IMR-90 (cell line): ENCODE measurements at regions not wholly inside any gene's neighbourhood (a gene's known extent, or its start where the extent isn't known, plus 50 kb on each side); places are given as distances from the start of the nearest gene placed in this dataset.

ENCODE experiments used
- ATAC-seq: fragments of 200-7000 bp; cut with Tn5 transposase; 2 replicates; pipeline ENCODE4 v1.9.1; 2020; ENCODE audit warnings: low read depth, mild to moderate bottlenecking, moderate library complexity
- BruUV-seq: library from RNA; stranded (reverse); fragments of 400-500 nt; replicated peaks from 2 replicates; lab custom pipeline; 2021; lab: Mats Ljungman, UMichigan
- CTCF ChIA-PET: fragments of 300-600 bp; formaldehyde crosslinking; extraction: SDS; loops from one replicate; lab custom pipeline; 2021; ENCODE audit warnings: antibody characterized with exemption; lab: Yijun Ruan, JAX
- POLR2A ChIA-PET: fragments of 300-600 bp; sonication (Branson Sonifier 250); formaldehyde crosslinking; loops from one replicate; lab custom pipeline; 2022; ENCODE audit warnings: antibody characterized with exemption; ENCODE audit not compliant: unreplicated experiment; lab: Charles Lee
- DNase-seq: peaks from one replicate; pipeline ENCODE4 v3.0.0; 2013
- H2AFZ ChIP-seq: replicated peaks from 2 replicates; pipeline ENCODE3; 2013; ENCODE audit warnings: low read length, mild to moderate bottlenecking; ENCODE audit not compliant: poor library complexity
- H2AK5ac ChIP-seq: 2 replicates; pipeline ENCODE4 v1.6.1; 2013; ENCODE audit warnings: low read depth, low read length, inconsistent platforms
- H2AK9ac ChIP-seq: replicated peaks from 2 replicates; pipeline ENCODE3; 2013; ENCODE audit warnings: mild to moderate bottlenecking, low read depth, low read length, moderate library complexity; ENCODE audit not compliant: poor library complexity
- H2BK120ac ChIP-seq: 2 replicates; pipeline ENCODE4 v1.6.1; 2013; ENCODE audit warnings: low read depth, low read length, inconsistent platforms
- H2BK15ac ChIP-seq: 3 replicates; pipeline ENCODE4 v1.6.1; 2013; ENCODE audit warnings: low read depth, low read length, inconsistent platforms
- H2BK20ac ChIP-seq: 2 replicates; pipeline ENCODE4 v1.6.1; 2013; ENCODE audit warnings: low read depth, mild to moderate bottlenecking, inconsistent platforms, low read length, moderate library complexity
- H2BK5ac ChIP-seq: 2 replicates; pipeline ENCODE4 v1.6.1; 2013; ENCODE audit warnings: mild to moderate bottlenecking, low read depth, low read length, inconsistent platforms; ENCODE audit not compliant: poor library complexity, severe bottlenecking
- H3K14ac ChIP-seq: replicated peaks from 2 replicates; pipeline ENCODE4 v1.6.1; 2013; ENCODE audit warnings: low read depth, low read length, inconsistent platforms
- H3K18ac ChIP-seq: 2 replicates; pipeline ENCODE4 v1.6.1; 2013; ENCODE audit warnings: low read depth, low read length, control low read depth
- H3K23ac ChIP-seq: 2 replicates; pipeline ENCODE4 v1.6.1; 2013; ENCODE audit warnings: low read depth, low read length, inconsistent platforms
- H3K27ac ChIP-seq: 2 replicates; pipeline ENCODE4 v1.5.1; 2013; ENCODE audit warnings: mild to moderate bottlenecking, control low read depth, low read length; ENCODE audit not compliant: insufficient read depth
- H3K27me3 ChIP-seq: 2 replicates; pipeline ENCODE4 v1.6.1; 2013; ENCODE audit warnings: low read length; ENCODE audit not compliant: control insufficient read depth, insufficient read depth
- H3K36me3 ChIP-seq: 2 replicates; pipeline ENCODE4 v1.6.1; 2013; ENCODE audit warnings: low read length, mixed read lengths; ENCODE audit not compliant: control insufficient read depth, insufficient read depth
- H3K4ac ChIP-seq: 2 replicates; pipeline ENCODE4 v1.6.1; 2013; ENCODE audit warnings: low read depth, low read length, inconsistent platforms
- H3K4me1 ChIP-seq: 2 replicates; pipeline ENCODE4 v1.6.1; 2013; ENCODE audit warnings: low read length, mixed read lengths; ENCODE audit not compliant: control insufficient read depth, insufficient read depth
- H3K4me2 ChIP-seq: 2 replicates; pipeline ENCODE4 v1.6.1; 2013; ENCODE audit warnings: low read depth, mild to moderate bottlenecking, control low read depth, low read length, moderate library complexity
- H3K4me3 ChIP-seq: 2 replicates; pipeline ENCODE4 v1.5.1; 2013; ENCODE audit warnings: low read depth, mild to moderate bottlenecking, control low read depth, low read length, moderate library complexity; ENCODE audit not compliant: insufficient read depth
- H3K56ac ChIP-seq: 2 replicates; pipeline ENCODE4 v1.6.1; 2013; ENCODE audit warnings: low read length, inconsistent platforms; ENCODE audit not compliant: insufficient read depth; ENCODE audit errors: extremely low read depth
- H3K79me1 ChIP-seq, 2 experiments: 2 replicates each; pipeline ENCODE4 v1.6.1; 2013; ENCODE audit warnings: low read length in 2 of 2, inconsistent platforms in 1 of 2, low read depth in 1 of 2
- H3K9ac ChIP-seq: 2 replicates; pipeline ENCODE4 v1.6.1; 2013; ENCODE audit warnings: low read depth, low read length, control low read depth
- H3K9me1 ChIP-seq: 2 replicates; pipeline ENCODE4 v1.6.1; 2013; ENCODE audit warnings: low read length, inconsistent platforms; ENCODE audit not compliant: insufficient read depth
- H3K9me3 ChIP-seq: 2 replicates; pipeline ENCODE4 v1.6.1; 2013; ENCODE audit warnings: low read length; ENCODE audit not compliant: control insufficient read depth, insufficient read depth
- H4K20me1 ChIP-seq: 2 replicates; pipeline ENCODE4 v1.6.1; 2013; ENCODE audit warnings: low read length, inconsistent platforms; ENCODE audit not compliant: insufficient read depth
- H4K5ac ChIP-seq: 2 replicates; pipeline ENCODE4 v1.6.1; 2013; ENCODE audit warnings: mild to moderate bottlenecking, low read depth, low read length, control low read depth
- H4K8ac ChIP-seq, 2 experiments: 2 replicates each; pipeline ENCODE4 v1.6.1; 2013; ENCODE audit warnings: low read depth in 2 of 2, low read length in 2 of 2, control low read depth in 1 of 2, inconsistent platforms in 1 of 2
- H4K91ac ChIP-seq: 2 replicates; pipeline ENCODE4 v1.6.1; 2013; ENCODE audit warnings: low read depth, low read length, inconsistent platforms; ENCODE audit not compliant: insufficient read depth
- MAZ ChIP-seq: IDR thresholded peaks from 2 replicates; pipeline ENCODE4 v1.6.1; 2012; ENCODE audit warnings: low read depth, mild to moderate bottlenecking, low read length, improper control_type of control experiment, moderate library complexity, borderline replicate concordance
- MXI1 ChIP-seq: IDR thresholded peaks from 2 replicates; pipeline ENCODE4 v1.6.1; 2012; ENCODE audit warnings: low read depth, mild to moderate bottlenecking, low read length, moderate library complexity, borderline replicate concordance
- WGBS, 2 experiments: methylation state at CpG; one replicate each; pipeline versions ENCODE4 v1.1.5 to v1.1.7; 2013; ENCODE audit warnings: missing lambda C conversion rate in 2 of 2; ENCODE audit not compliant: insufficient read length in 1 of 2; ENCODE audit errors: extremely low coverage in 2 of 2; 5-methylcytosine and 5-hydroxymethylcytosine counted together
- dilution Hi-C: fragments of 300-500 bp; cut with HindIII; formaldehyde crosslinking; loops from one replicate; pipeline ENCODE4 v1.14.3; 2018; ENCODE audit warnings: low sequenced_read_pairs; ENCODE audit not compliant: unreplicated experiment
- in situ Hi-C: fragments of 300-500 bp; cut with MboI; formaldehyde crosslinking; loops from 3 replicates; pipeline ENCODE4 v1.14.3; 2019; ENCODE audit warnings: low sequenced_read_pairs, inconsistent platforms, mixed read lengths
- intact Hi-C: fragments of 100-400 bp; cut with micrococcal nuclease; formaldehyde crosslinking; loops from 2 replicates; pipeline ENCODE4 v1.10.0; 2022
- TF ChIP-seq, protein P1 (sequence below): fragments of 150-350 bp; IDR thresholded peaks from 2 replicates; pipeline ENCODE4 v1.6.1; 2017; ENCODE audit warnings: mild to moderate bottlenecking, antibody characterized with exemption, low read length, low read depth

DNA sequence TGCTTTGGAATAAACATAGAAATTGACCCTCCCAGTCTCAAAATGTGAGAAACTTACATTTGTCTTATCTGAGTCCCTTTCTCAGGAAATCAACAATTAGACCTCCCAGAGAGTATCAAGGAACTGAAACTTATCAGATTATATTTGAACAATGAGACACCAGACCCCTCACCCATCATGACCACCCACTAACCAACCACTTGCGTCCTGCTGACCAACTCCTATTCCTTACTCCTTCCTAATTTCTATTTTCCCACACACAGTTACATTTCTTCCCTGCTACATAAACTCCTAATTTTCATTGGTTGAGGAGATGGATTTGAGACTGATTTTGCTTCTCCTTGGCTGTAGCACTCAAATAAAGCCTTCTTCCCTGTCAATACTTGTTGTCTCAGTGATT, 97.9 kb downstream of the TPBG start:
- Histone ChIP-seq H4K8ac (no peak overlapping the region), H2AK5ac (no peak overlapping the region), H2AK9ac (no peak overlapping the region), H3K18ac (no peak overlapping the region), H2BK120ac (no peak overlapping the region), H3K36me3 (no peaks in the 10 kb centered on the region), H3K14ac (no peak overlapping the region), H3K79me1 (no peaks in the 10 kb centered on the region), H3K23ac (no peak overlapping the region), H3K4me3 (no peak overlapping the region), H3K9ac (no peak overlapping the region), H3K9me3 (no peaks in the 10 kb centered on the region; the same call in 1 of the 2 replicates), H3K4ac (no peak overlapping the region), H3K27me3 (no peaks in the 10 kb centered on the region), H3K27ac (no peak overlapping the region), H3K4me2 (no peak overlapping the region), H3K9me1 (no peaks in the 10 kb centered on the region), H4K91ac (no peak overlapping the region), H3K4me1 (no peaks in the 10 kb centered on the region), H4K20me1 (no peaks in the 10 kb centered on the region), H3K56ac (no peak overlapping the region), H2BK5ac (no peak overlapping the region), H2BK20ac (no peak overlapping the region), H2AFZ (no peak overlapping the region), H2BK15ac (no peak overlapping the region), H4K5ac (no peak overlapping the region)
- intact Hi-C loops = no loop called here
- TF ChIP-seq MAZ (no peak), MXI1 (no peak)
- TF ChIP-seq, protein P1, sequence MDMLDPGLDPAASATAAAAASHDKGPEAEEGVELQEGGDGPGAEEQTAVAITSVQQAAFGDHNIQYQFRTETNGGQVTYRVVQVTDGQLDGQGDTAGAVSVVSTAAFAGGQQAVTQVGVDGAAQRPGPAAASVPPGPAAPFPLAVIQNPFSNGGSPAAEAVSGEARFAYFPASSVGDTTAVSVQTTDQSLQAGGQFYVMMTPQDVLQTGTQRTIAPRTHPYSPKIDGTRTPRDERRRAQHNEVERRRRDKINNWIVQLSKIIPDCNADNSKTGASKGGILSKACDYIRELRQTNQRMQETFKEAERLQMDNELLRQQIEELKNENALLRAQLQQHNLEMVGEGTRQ = no peak
- POLR2A ChIA-PET = no interaction called here
- DNase-seq = no peak
- dilution Hi-C loops = no loop called here
- in situ Hi-C loops = no loop called here
- ATAC-seq = no peak
- BruUV-seq = no TSS peak
- WGBS, 2 experiments = 17% methylated on average over 1 of the region's 1 CpG; no CpG with 5 or more reads in 1 of the 2 experiments
- CTCF ChIA-PET = no interaction called here
